ENCODE measurements at regions not wholly inside any gene's neighbourhood (a gene's known extent, or its start where the extent isn't known, plus 50 kb on each side); places are given as distances from the start of the nearest gene placed in this dataset.

DNA sequence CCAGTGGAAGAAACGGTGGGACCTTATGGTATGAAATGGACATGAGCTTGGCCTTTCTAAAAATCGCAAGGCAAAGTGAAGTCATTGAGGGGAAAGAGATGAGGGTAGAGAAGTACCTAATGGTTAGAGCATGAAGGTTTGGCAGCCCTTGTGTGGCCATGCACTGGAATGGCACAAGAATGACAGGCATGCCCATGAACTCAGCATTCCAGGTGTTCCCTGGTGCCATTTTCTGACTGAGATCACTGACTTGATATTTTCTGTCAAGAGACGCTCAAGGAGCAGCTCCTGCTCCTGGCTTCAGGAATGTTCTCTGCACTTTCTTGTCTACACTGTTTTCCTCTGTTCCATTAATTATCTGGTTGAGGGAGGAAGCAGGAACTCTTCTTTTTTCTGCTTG is 225.0 kb upstream of the SLC10A2 start:
- TF ChIP-seq, protein P1, sequence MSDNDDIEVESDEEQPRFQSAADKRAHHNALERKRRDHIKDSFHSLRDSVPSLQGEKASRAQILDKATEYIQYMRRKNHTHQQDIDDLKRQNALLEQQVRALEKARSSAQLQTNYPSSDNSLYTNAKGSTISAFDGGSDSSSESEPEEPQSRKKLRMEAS (IDR thresholded peaks at IDR 0.05): no peak
- TF ChIP-seq NFIC (IDR thresholded peaks at IDR 0.05) (no peak), RAD21 (IDR thresholded peaks at IDR 0.05; ENCODE audit: low read depth) (no peak), TAF1 (IDR thresholded peaks at IDR 0.05; ENCODE audit: low read depth) (no peak), EP300 (IDR thresholded peaks at IDR 0.05; ENCODE audit: borderline replicate concordance) (no peak), EGR1 (IDR thresholded peaks at IDR 0.05) (no peak), TEAD4 (IDR thresholded peaks at IDR 0.05) (no peak), FOXM1 (IDR thresholded peaks at IDR 0.05; ENCODE audit: borderline replicate concordance, low read depth) (no peak), YY1 (IDR thresholded peaks at IDR 0.05; ENCODE audit: low read depth) (no peak), ZBTB7A (IDR thresholded peaks at IDR 0.05; ENCODE audit: low read depth) (no peak), CEBPB (IDR thresholded peaks at IDR 0.05) (no peak), CREB1 (IDR thresholded peaks at IDR 0.05; ENCODE audit: low read depth) (no peak)
- TF ChIP-seq, protein P2, sequence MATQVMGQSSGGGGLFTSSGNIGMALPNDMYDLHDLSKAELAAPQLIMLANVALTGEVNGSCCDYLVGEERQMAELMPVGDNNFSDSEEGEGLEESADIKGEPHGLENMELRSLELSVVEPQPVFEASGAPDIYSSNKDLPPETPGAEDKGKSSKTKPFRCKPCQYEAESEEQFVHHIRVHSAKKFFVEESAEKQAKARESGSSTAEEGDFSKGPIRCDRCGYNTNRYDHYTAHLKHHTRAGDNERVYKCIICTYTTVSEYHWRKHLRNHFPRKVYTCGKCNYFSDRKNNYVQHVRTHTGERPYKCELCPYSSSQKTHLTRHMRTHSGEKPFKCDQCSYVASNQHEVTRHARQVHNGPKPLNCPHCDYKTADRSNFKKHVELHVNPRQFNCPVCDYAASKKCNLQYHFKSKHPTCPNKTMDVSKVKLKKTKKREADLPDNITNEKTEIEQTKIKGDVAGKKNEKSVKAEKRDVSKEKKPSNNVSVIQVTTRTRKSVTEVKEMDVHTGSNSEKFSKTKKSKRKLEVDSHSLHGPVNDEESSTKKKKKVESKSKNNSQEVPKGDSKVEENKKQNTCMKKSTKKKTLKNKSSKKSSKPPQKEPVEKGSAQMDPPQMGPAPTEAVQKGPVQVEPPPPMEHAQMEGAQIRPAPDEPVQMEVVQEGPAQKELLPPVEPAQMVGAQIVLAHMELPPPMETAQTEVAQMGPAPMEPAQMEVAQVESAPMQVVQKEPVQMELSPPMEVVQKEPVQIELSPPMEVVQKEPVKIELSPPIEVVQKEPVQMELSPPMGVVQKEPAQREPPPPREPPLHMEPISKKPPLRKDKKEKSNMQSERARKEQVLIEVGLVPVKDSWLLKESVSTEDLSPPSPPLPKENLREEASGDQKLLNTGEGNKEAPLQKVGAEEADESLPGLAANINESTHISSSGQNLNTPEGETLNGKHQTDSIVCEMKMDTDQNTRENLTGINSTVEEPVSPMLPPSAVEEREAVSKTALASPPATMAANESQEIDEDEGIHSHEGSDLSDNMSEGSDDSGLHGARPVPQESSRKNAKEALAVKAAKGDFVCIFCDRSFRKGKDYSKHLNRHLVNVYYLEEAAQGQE (IDR thresholded peaks at IDR 0.05; ENCODE audit: low read depth): no peak
- TF ChIP-seq, protein P3, sequence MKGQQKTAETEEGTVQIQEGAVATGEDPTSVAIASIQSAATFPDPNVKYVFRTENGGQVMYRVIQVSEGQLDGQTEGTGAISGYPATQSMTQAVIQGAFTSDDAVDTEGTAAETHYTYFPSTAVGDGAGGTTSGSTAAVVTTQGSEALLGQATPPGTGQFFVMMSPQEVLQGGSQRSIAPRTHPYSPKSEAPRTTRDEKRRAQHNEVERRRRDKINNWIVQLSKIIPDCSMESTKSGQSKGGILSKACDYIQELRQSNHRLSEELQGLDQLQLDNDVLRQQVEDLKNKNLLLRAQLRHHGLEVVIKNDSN (IDR thresholded peaks at IDR 0.05): no peak

DNA sequence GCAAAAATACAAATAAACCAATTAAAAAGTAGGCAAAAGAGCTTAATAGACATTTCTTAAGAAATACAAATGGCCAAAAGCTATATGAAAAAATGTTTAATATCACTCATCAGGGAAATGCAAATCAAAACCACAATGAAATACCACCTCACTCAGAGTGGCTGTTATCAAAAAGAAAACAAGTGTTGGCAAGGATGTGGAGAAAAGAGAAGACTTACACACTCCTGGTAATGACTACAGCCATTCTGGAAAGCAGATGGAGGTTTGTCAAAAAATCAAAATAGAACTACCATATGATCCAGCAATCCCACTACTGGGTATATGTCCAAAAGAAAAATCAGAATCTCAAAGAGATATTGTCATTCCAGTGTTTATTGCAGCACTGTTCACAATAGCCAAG is 223.5 kb upstream of the SLC10A2 start:
- no peak for TF ChIP-seq ZBTB7A (IDR thresholded peaks at IDR 0.05; ENCODE audit: low read depth)
- TF ChIP-seq TCF12 (IDR thresholded peaks at IDR 0.05; ENCODE audit: low read depth): no peak
- TF ChIP-seq CEBPB (IDR thresholded peaks at IDR 0.05): no peak
- TF ChIP-seq TEAD4 (IDR thresholded peaks at IDR 0.05): no peak
- TF ChIP-seq, protein P1 (IDR thresholded peaks at IDR 0.05): no peak
- TF ChIP-seq EP300 (IDR thresholded peaks at IDR 0.05; ENCODE audit: borderline replicate concordance): no peak
- TF ChIP-seq CREB1 (IDR thresholded peaks at IDR 0.05; ENCODE audit: low read depth): no peak
- no peak for TF ChIP-seq EGR1 (IDR thresholded peaks at IDR 0.05)
- no peak for TF ChIP-seq RAD21 (IDR thresholded peaks at IDR 0.05; ENCODE audit: low read depth)
- TF ChIP-seq, protein P3 (IDR thresholded peaks at IDR 0.05): no peak
- no peak for TF ChIP-seq NFIC (IDR thresholded peaks at IDR 0.05)
- no peak for TF ChIP-seq TAF1 (IDR thresholded peaks at IDR 0.05; ENCODE audit: low read depth)
- TF ChIP-seq YY1 (IDR thresholded peaks at IDR 0.05; ENCODE audit: low read depth): no peak
- TF ChIP-seq, protein P2 (IDR thresholded peaks at IDR 0.05; ENCODE audit: low read depth): no peak
- TF ChIP-seq FOXM1 (IDR thresholded peaks at IDR 0.05; ENCODE audit: borderline replicate concordance, low read depth): no peak

DNA sequence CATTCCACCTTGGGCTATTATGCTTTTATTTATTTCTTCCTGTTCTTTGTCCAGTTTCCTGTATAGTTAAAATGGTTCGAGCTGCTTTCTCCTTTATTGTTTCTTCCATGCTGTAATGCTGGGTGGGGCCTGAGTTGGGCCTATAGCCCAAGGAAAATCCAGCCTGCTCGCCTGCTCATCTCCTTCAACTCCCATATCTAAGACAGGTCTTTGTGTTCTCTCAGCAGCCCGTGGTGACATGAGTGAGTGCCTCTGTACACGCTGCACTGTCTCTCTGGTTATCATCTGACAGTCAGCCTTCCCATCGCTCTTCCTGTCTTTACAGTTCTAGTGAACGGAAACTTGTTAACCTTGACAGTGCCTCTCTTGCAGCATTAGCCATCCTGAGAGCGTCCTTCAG is 221.9 kb upstream of the SLC10A2 start:
- TF ChIP-seq, protein P3 (IDR thresholded peaks at IDR 0.05): no peak
- TF ChIP-seq TEAD4 (IDR thresholded peaks at IDR 0.05): no peak
- no peak for TF ChIP-seq TAF1 (IDR thresholded peaks at IDR 0.05; ENCODE audit: low read depth)
- TF ChIP-seq NFIC (IDR thresholded peaks at IDR 0.05): no peak
- no peak for TF ChIP-seq EP300 (IDR thresholded peaks at IDR 0.05; ENCODE audit: borderline replicate concordance)
- TF ChIP-seq TCF12 (IDR thresholded peaks at IDR 0.05; ENCODE audit: low read depth): no peak
- no peak for TF ChIP-seq FOXM1 (IDR thresholded peaks at IDR 0.05; ENCODE audit: borderline replicate concordance, low read depth)
- no peak for TF ChIP-seq RAD21 (IDR thresholded peaks at IDR 0.05; ENCODE audit: low read depth)

DNA sequence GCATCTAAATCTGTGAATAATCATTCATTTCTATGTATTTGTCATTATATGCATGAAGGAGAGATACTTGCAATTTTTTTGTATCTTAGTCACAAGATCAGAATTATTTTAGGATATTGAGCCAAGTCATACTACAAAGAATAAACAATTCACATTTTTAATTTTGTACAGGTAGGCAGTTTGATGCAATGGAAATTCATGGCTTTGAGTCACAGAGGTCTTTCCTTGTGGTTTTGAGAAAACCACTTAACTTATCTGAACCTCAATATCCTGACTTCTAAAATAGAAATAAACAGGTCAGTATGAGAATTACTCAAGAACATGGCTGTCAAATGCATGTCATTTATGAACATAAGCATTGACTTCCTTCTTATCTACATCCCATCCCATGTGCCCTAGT is 221.4 kb upstream of the SLC10A2 start:
- no peak for TF ChIP-seq NFIC (IDR thresholded peaks at IDR 0.05)
- no peak for TF ChIP-seq FOXM1 (IDR thresholded peaks at IDR 0.05; ENCODE audit: borderline replicate concordance, low read depth)
- TF ChIP-seq, protein P2 (IDR thresholded peaks at IDR 0.05; ENCODE audit: low read depth): no peak
- no peak for TF ChIP-seq RAD21 (IDR thresholded peaks at IDR 0.05; ENCODE audit: low read depth)
- TF ChIP-seq TAF1 (IDR thresholded peaks at IDR 0.05; ENCODE audit: low read depth): no peak
- TF ChIP-seq, protein P1 (IDR thresholded peaks at IDR 0.05): no peak
- TF ChIP-seq TEAD4 (IDR thresholded peaks at IDR 0.05): no peak
- TF ChIP-seq, protein P3 (IDR thresholded peaks at IDR 0.05): no peak
- TF ChIP-seq EP300 (IDR thresholded peaks at IDR 0.05; ENCODE audit: borderline replicate concordance): no peak
- TF ChIP-seq CREB1 (IDR thresholded peaks at IDR 0.05; ENCODE audit: low read depth): no peak
- TF ChIP-seq ZBTB7A (IDR thresholded peaks at IDR 0.05; ENCODE audit: low read depth): no peak
